ENCODE measurements at regions not wholly inside any gene's neighbourhood (a gene's known extent, or its start where the extent isn't known, plus 50 kb on each side); places are given as distances from the start of the nearest gene placed in this dataset.
"Not testable (repeated sequence)": the region's sequence is repeated elsewhere in the genome, so short reads cannot be mapped to it uniquely, and the experiment has no call there.

GRCh38 chr5:50613057-50613456, 53.4 kb upstream of the PARP8 start:
- TF ChIP-seq, protein P1, sequence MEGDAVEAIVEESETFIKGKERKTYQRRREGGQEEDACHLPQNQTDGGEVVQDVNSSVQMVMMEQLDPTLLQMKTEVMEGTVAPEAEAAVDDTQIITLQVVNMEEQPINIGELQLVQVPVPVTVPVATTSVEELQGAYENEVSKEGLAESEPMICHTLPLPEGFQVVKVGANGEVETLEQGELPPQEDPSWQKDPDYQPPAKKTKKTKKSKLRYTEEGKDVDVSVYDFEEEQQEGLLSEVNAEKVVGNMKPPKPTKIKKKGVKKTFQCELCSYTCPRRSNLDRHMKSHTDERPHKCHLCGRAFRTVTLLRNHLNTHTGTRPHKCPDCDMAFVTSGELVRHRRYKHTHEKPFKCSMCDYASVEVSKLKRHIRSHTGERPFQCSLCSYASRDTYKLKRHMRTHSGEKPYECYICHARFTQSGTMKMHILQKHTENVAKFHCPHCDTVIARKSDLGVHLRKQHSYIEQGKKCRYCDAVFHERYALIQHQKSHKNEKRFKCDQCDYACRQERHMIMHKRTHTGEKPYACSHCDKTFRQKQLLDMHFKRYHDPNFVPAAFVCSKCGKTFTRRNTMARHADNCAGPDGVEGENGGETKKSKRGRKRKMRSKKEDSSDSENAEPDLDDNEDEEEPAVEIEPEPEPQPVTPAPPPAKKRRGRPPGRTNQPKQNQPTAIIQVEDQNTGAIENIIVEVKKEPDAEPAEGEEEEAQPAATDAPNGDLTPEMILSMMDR (IDR thresholded peaks at IDR 0.05), result not testable (repeated sequence)
- not testable (repeated sequence) for TF ChIP-seq TCF7L2 (IDR thresholded peaks at IDR 0.05; ENCODE audit: low read depth, low read length)

Measured in Panc1 (cell line).